SH-SY5Y (cell line): ENCODE measurements at regions not wholly inside any gene's neighbourhood (a gene's known extent, or its start where the extent isn't known, plus 50 kb on each side); places are given as distances from the start of the nearest gene placed in this dataset.

Experiments
- GATA2 ChIP-seq: IDR thresholded peaks from 2 replicates; pipeline ENCODE4 v1.6.1; 2011; ENCODE audit warnings: mild to moderate bottlenecking, low read depth, low read length
- GATA3 ChIP-seq: IDR thresholded peaks from 2 replicates; pipeline ENCODE4 v1.6.1; 2011; ENCODE audit warnings: low read depth, mild to moderate bottlenecking, low read length, moderate library complexity

DNA sequence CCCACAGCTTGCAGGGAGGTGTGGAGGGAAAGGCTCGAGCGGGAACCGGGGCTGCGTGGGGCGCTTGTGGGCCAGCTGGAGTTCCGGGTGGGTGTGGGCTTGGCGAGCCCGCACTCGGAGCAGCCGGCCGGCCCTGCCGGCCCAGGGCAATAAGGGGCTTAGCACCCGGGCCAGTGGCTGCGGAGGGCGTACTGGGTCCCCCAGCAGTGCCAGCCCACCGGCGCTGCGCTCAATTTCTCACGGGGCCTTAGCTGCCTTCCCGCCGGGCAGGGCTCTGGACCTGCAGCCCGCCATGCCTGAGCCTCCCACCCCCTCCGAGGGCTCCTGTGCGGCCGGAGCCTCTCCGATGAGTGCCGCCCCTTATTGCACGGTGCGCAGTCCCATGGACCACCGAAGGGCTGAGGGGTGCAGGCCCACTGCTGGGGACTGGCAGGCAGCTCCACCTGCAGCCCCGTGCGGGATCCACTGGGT is 1242.2 kb upstream of the EYS start:
- no peak for TF ChIP-seq GATA2
- no peak for TF ChIP-seq GATA3
